Vagina (tissue), 2 donors: ENCODE measurements at regions not wholly inside any gene's neighbourhood (a gene's known extent, or its start where the extent isn't known, plus 50 kb on each side); places are given as distances from the start of the nearest gene placed in this dataset.

Experiments
- DNase-seq, 2 donors: peaks; one replicate each; pipeline ENCODE4 v3.0.0-alpha.2; 2017; ENCODE audit errors: extremely low spot score in 2 of 2
- H3K27ac ChIP-seq: fragments of 200-600 bp; sonication (generic); one replicate; pipeline ENCODE4 v1.5.1; 2019
- H3K27me3 ChIP-seq: fragments of 200-600 bp; sonication (generic); one replicate; pipeline ENCODE4 v1.5.1; 2019
- H3K36me3 ChIP-seq, 2 donors: fragments of 200-600 bp; sonication (generic); one replicate each; pipeline ENCODE4 v1.5.1; 2017 to 2019
- H3K4me1 ChIP-seq: fragments of 200-600 bp; sonication (generic); one replicate; pipeline ENCODE4 v1.5.1; 2019
- H3K4me3 ChIP-seq, 2 donors: fragments of 200-600 bp; sonication (generic); 1 replicate in 1 of 2; 2 replicates in 1 of 2; pipeline ENCODE4 v1.5.1; 2016 to 2019
- H3K9me3 ChIP-seq: fragments of 200-600 bp; sonication (generic); one replicate; pipeline ENCODE4 v1.5.1; 2019
- CTCF ChIP-seq, 3 experiments: fragments of 450-650 bp in 2 of 3; fragments of 200-600 bp in 1 of 3; sonication (generic) in 1 of 3; IDR thresholded peaks; one replicate each; pipeline ENCODE4 v1.5.1; 2017 to 2019; ENCODE audit warnings: antibody characterized with exemption in 3 of 3, mild to moderate bottlenecking in 2 of 3, moderate library complexity in 2 of 3
- POLR2A ChIP-seq, 2 donors: fragments of 450-650 bp; IDR thresholded peaks; one replicate each; pipeline ENCODE4 v1.6.1; 2017; ENCODE audit warnings: antibody characterized with exemption in 2 of 2, mild to moderate bottlenecking in 2 of 2, moderate library complexity in 2 of 2
- POLR2AphosphoS5 ChIP-seq, 2 donors: sonication (generic); formaldehyde crosslinking; IDR thresholded peaks; one replicate each; pipeline ENCODE4 v1.9.0; 2017; ENCODE audit warnings: antibody characterized with exemption in 2 of 2, mild to moderate bottlenecking in 2 of 2, low read depth in 1 of 2; ENCODE audit not compliant: insufficient read depth in 1 of 2
- intact Hi-C: fragments of 100-400 bp; cut with DNase I; formaldehyde crosslinking; loops from one replicate; pipeline ENCODE4 v1.15.1; 2023

- no peaks in the 10 kb centered on the region for H3K9me3 ChIP-seq
- intact Hi-C loops = no loop called here
- DNase-seq = no peak
These were observed 247.8 kb downstream of the TXNL1 start for GRCh38 chr18:56390626-56391025.

GRCh38 chr18:56389190-56389589 lies 249.2 kb downstream of the TXNL1 start:
- DNase-seq = no peak
- Histone ChIP-seq H3K4me1 (no peaks in the 10 kb centered on the region), H3K36me3 (no peaks in the 10 kb centered on the region), H3K27ac (no peak overlapping the region), H3K27me3 (no peaks in the 10 kb centered on the region), H3K4me3 (no peak overlapping the region), H3K9me3 (no peaks in the 10 kb centered on the region)
- intact Hi-C loops = no loop called here
- TF ChIP-seq CTCF (IDR thresholded peaks at IDR 0.05) (no peak), POLR2A (IDR thresholded peaks at IDR 0.05) (no peak), POLR2AphosphoS5 (IDR thresholded peaks at IDR 0.05; ENCODE audit: insufficient read depth in 1 of 2, low read depth in 1 of 2) (no peak)

More at GRCh38 chr18:56390626-56391025, 247.8 kb downstream of the TXNL1 start:
- Histone ChIP-seq H3K4me1 (no peaks in the 10 kb centered on the region), H3K4me3 (no peak overlapping the region), H3K36me3 (no peaks in the 10 kb centered on the region), H3K27ac (no peak overlapping the region), H3K27me3 (no peaks in the 10 kb centered on the region)
- TF ChIP-seq POLR2A (IDR thresholded peaks at IDR 0.05) (no peak), CTCF (IDR thresholded peaks at IDR 0.05) (no peak), POLR2AphosphoS5 (IDR thresholded peaks at IDR 0.05; ENCODE audit: insufficient read depth in 1 of 2, low read depth in 1 of 2) (no peak)

GRCh38 chr18:56388571-56388970 lies 249.8 kb downstream of the TXNL1 start:
- Histone ChIP-seq H3K9me3 (no peaks in the 10 kb centered on the region), H3K36me3 (no peaks in the 10 kb centered on the region), H3K4me3 (no peak overlapping the region), H3K4me1 (no peaks in the 10 kb centered on the region), H3K27ac (no peak overlapping the region), H3K27me3 (no peaks in the 10 kb centered on the region)
- DNase-seq = no peak
- intact Hi-C loops = no loop called here
- TF ChIP-seq POLR2A (IDR thresholded peaks at IDR 0.05) = no peak
- TF ChIP-seq POLR2AphosphoS5 (IDR thresholded peaks at IDR 0.05; ENCODE audit: insufficient read depth in 1 of 2, low read depth in 1 of 2) = no peak
- no peak for TF ChIP-seq CTCF (IDR thresholded peaks at IDR 0.05)

DNA sequence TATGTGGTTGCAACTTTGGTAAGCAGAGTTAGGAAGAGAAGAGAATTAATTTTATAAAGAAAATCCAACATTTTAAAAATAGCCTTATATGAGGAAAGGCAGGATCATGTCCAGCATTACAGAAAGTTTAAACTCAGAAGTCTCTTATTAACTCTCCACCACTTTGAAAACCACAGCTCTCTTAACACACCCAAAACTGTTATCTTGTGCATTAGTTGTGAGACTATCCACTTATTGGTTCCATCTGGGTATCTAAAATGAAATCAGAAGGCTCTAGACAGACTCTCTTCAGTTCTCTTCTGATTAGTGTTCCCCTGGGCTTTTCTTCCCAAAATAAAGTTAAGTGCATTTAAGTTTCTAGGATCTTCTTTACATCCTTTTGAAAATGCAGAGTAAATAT lies 251.5 kb downstream of the TXNL1 start:
- no peak for TF ChIP-seq POLR2A (IDR thresholded peaks at IDR 0.05)
- TF ChIP-seq CTCF (IDR thresholded peaks at IDR 0.05) = no peak
- no peak for TF ChIP-seq POLR2AphosphoS5 (IDR thresholded peaks at IDR 0.05; ENCODE audit: insufficient read depth in 1 of 2, low read depth in 1 of 2)
- Histone ChIP-seq H3K4me1 (no peaks in the 10 kb centered on the region), H3K9me3 (no peaks in the 10 kb centered on the region), H3K27ac (no peak overlapping the region), H3K36me3 (no peaks in the 10 kb centered on the region), H3K4me3 (no peak overlapping the region), H3K27me3 (no peaks in the 10 kb centered on the region)
- no peak for DNase-seq
- intact Hi-C loops = no loop called here

- no peak for DNase-seq
- Histone ChIP-seq H3K4me1 (peaks cover 7% of the 10 kb centered on the region), H3K9me3 (no peaks in the 10 kb centered on the region), H3K27ac (no peak overlapping the region), H3K27me3 (no peaks in the 10 kb centered on the region), H3K4me3 (no peak overlapping the region), H3K36me3 (no peaks in the 10 kb centered on the region)
- TF ChIP-seq POLR2A (IDR thresholded peaks at IDR 0.05) = no peak
- no peak for TF ChIP-seq CTCF (IDR thresholded peaks at IDR 0.05)
- no peak for TF ChIP-seq POLR2AphosphoS5 (IDR thresholded peaks at IDR 0.05; ENCODE audit: insufficient read depth in 1 of 2, low read depth in 1 of 2)
- intact Hi-C loops = no loop called here
These were observed 255.0 kb downstream of the TXNL1 start for GRCh38 chr18:56383349-56383748.
